Astrocyte of the hippocampus (primary cell): ENCODE measurements at regions not wholly inside any gene's neighbourhood (a gene's known extent, or its start where the extent isn't known, plus 50 kb on each side); places are given as distances from the start of the nearest gene placed in this dataset.
"Not testable (repeated sequence)": the region's sequence is repeated elsewhere in the genome, so short reads cannot be mapped to it uniquely, and the experiment has no call there.

Source experiments
- DNase-seq: peaks from one replicate; pipeline ENCODE4 v3.0.0; 2011; ENCODE audit warnings: low read depth, low spot score

DNA sequence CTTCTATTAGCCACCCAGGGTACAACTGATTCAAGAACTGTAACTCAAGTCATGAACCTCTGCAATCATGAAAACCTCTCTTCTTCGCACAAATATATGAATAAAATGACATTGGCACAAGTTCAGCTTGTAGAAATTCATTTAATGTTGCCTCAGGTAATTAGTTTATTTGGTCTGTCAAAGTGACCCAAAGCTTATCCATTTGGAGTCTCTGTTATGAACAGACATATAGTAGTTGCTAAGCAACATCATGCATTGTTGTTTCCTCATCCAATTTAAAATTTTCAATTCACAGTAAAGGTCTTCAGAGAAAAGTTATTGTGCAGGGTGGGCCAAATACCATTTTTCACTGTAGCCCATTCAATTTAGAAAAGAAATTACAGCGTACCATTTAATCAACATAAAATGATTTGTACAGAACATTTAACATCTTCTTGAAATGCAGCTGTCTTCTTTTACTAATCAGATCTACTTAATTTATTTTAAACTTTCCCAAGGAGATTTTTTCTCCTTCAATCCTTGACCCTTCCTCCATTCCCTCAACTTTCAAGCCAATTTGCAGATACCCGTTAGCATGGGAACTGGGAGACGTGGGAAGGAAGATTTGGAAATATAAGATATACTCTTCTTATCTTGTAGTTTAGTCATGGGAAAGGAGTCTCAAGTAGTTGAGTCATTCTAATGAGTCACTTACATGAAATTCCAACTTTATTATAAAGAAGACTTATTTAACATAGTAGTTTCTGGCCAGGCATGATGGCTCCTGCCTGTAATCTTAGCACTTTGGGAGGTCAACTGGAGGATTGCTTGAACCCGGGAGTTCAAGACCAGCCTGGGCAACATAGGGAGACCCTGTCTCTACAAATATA lies 231.3 kb downstream of the ATPSCKMT start:
- DNase-seq: peak; percentile 65

DNA sequence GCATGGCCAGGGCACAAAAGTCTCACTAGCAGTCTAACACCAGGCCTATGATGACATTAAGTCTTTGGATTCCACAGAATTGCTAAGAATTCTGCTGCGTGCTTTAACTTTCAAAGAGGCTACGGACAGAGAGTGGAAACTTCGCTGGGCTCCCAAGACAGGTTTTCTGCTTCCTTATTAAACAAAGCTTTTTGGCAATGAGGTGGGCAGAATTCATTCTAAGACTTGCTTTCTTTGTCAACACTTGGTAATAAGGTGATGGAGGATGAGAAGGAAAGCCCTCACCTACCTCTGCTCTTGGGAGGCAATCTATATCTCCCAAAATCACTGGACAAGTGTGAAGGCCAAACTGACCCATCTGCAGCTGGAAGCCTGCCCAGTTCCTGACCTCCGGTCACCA lies 231.9 kb downstream of the ATPSCKMT start:
- DNase-seq: no peak

DNA sequence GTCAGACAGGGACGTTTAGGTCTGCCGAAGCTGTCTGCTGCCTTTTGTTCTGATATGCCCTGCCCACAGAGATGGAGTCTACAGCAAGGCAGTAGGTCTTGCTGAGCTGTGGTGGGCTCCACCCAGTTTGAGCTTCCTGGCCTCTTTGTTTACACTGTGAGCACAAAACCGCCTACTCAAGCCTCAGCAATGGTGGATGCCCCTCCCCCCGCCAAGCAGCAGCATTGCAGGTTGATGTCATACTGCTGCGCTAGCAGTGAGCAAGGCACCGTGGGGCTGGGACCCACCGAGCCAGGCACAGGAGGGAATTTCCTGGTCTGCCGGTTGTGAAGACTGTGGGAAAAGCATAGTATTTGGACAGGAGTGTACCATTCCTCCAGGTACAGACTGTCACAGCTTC lies 233.1 kb downstream of the ATPSCKMT start:
- DNase-seq: peak; percentile 17

DNA sequence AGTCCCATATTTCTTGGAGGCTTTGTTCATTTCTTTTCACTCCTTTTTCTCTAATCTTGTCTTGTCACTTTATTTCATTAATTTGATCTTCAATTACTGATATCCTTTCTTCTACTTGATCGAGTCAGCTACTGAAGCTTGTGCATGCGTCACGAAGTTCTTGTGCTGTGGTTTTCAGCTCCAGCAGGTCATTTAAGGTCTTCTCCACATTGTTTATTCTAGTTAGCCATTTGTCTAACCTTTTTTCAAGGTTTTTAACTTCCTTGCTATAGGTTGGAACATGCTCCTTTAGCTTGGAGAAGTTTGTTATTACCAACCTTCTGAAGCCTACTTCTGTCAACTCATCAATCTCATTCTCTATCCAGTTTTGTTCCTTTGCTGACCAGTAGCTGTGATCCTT lies 234.0 kb downstream of the ATPSCKMT start:
- DNase-seq: not testable (repeated sequence)

DNA sequence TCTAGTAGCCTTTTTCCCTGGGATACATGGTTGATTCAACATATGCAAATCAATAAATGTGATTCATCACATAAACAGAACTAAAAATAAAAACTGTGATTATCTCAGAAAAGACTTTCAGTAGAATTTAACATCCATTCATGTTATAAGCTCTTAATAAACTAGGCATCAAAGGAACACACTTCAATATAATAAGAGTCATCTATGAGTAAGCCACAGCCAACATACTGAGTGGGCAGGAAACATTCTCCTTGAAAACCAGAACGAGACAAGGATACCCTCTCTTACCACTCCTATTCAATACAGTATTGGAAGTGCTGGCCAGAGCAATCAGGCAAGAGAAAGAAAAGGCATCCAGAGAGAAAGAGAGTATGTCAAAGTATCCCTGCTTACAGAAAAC lies 239.9 kb downstream of the ATPSCKMT start:
- DNase-seq: no peak

DNA sequence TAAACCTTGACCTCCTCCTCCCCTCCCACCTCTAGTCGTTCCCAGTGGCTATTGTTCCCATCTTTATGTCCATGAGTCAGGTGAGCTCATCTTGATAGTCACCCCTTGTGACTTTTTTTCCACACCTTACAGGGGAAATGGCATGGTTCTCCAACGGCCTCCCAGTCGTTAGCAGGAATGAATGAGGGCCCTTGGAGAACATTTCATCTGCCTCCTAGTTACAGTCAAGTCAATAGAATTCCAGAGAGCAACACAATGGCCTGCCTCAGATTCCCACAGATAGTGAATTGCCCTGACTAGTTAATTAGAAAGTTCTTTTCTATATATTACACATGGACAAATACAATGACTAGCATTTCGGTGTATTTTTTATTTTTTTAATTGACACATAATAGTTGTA lies 262.6 kb downstream of the ATPSCKMT start:
- DNase-seq: no peak

DNA sequence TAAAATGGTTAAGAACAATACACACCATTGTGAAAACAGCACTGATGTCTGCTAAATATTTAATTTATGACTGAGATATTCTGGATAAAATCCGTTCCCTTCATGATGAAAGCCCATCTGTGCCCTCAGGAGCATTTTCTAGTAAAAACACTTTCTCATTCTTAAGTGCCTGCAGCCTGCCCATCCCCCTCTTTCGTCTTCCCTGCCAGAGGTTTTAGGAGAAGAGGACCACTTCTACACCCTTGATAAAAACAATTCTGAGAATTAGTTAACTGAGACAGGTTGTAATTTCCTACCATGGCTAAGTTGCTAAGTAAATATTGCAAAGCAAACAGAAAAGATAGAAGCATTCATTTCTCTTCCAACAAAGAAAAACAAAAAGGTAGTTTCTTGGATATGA lies 272.6 kb downstream of the ATPSCKMT start:
- DNase-seq: no peak

DNA sequence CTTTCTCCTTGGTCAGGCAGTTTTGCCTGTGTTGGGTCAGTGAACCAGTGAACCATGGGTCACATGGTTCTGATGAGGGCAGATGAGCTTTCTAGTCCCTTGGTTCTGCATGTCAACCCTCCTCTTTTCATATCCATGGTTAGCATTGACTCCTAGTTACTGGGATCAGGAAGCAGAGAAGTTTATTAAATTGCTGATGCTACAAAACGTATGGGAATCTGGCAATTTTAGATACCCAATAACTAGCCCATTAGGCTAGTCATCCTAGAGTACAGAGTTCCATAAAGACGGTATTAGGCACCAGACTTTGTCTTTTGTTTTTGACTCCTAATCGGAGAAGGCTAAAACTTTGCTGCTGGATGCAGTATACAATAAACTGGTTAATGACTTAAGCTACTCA lies 273.1 kb downstream of the ATPSCKMT start:
- DNase-seq: no peak

DNA sequence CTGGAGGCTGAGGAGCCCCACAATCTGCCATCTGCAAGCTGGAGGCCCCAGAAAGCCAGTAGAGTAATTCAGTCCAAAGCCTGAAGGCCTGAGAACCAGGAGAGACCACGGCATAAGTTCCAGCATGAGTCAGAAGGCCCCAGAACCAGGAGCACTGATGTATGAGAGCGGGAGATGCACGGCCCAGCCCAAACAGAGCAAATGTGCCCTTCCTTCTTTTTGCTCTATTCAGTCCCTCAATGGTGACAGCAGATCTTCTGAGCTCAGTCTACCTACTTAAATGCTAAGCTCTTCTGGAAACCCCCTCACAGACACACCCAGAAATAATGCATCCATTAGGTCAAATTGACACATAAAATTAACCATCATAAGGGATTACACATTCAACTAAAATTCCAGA lies 277.6 kb downstream of the ATPSCKMT start:
- no peak for DNase-seq

DNA sequence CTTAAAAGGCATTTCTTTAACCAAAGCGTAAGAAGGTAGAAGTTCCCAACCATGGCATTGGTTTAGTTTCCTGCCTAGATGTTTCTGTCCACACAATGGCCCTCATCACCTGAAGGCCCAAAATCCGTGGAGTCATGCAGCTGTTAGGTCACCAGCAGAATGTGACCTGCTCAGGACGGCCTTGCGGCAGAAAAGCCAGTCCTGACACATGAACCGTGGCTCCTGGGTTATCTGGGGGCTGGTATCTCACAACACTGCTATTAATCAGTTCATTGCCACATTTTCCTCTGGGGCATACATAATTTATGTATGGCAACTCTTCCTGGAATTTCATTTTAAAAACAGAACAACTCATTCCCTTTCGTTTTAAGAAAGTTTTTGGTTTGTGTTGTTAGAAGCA lies 278.4 kb downstream of the ATPSCKMT start:
- DNase-seq: no peak

DNA sequence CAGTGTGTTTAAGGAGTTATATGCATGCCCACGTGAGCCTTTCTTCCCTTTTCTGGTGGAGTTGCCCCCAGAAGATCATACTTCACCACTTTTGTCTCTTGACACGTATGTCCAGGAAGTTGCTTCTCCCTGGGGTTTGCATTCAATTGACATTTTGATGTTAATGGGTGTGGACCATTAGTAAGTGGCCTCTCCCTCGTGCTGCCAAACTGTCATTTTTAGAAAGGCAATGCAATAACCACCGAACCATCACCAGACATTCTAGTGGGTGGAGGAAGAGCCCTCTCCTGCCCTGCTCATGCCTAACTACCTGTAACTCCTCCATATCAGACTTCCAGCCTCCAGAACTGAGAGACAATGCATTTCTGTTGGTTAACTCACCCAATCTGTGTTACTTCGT lies 290.8 kb downstream of the ATPSCKMT start:
- no peak for DNase-seq

DNA sequence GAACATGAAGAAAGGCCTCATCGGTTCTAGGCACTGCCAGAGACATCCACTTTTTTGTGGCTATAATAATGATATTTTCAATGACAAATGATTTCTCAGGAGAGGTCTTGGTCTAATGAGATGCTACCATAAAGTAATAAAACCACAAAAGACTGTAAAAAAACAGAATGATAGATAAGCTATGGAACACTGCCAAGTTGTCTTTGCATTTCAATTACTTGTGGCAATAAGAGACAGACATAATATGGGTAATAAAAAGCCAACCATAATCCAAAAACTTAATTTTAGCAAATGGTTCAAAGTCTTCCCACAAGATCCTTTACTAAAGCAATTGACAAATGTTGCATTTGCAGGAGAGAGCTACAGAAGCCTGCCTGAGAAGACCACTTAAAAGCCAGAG lies 292.5 kb downstream of the ATPSCKMT start:
- DNase-seq: no peak

DNA sequence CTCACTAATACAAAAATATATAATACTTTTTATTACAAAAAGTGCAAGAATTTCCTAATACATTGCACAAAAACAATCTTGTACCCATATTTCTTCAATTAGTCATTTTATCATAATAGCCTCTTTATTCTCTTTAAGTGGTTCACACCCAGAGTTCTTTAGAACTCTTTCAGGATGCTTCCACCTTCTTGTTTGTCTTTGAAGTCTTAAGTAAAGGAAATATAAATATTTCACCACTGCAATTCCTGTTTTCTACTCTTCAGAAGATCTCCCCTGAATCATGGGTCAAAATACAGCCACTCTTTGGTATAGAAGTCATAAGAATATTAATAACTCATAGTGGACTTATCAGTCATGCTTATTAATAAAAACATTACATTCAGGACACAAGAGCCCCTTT lies 293.0 kb downstream of the ATPSCKMT start:
- no peak for DNase-seq

DNA sequence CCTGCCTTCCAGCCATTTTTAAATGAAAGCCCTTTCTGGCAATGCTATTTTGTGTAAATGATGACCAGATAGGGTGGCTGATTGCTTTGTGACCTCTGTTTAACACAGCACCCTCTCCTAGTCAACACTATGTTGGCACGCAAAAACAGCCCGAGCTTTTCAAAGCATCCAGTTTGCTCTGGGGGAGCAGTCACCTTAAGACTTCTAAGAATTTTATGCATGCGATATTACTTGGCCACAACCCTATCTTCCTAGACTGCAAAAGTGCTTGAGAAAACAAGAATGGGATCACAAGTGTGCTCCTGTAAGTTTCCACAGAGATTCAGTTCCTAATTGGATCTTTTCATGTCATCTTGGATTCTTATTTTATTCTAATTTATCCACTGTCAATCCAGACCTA lies 294.1 kb downstream of the ATPSCKMT start:
- no peak for DNase-seq

DNA sequence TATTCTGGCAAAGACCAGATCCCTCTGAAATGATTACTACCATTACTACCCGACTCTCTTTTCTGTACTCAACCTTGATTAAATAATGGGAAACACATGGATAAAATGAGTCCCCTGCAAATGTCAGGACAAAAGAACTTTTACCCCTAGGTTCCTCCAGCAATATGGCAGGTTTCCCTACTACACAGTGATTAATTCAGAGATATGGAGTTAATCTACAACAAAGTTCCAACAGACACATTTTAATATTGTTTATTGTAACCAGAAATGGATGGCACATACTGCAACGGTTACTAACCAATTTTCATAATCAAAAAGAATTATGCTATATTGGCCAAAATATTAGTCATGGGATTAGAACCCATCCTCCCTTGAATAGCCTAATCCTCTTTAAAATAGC lies 294.8 kb downstream of the ATPSCKMT start:
- no peak for DNase-seq

DNA sequence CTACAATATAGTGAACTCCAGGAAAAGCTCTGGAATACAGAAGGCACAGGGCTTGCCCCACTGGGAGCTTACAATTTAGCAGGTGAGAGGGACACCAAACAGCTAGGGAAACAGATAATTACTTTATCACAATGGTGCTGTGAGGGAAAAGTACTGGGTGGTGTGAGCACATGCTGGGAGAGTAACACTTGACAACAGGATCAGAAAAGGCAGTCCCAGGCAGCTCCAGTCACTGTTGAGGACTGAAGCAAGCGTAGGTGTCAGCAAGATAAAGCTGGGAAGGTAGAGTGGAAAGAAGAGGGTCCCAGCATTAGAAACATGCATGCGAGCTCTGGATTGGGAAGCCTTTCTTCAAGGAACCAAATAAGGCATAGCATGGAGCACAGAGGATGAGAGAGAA lies 296.0 kb downstream of the ATPSCKMT start:
- DNase-seq: no peak

DNA sequence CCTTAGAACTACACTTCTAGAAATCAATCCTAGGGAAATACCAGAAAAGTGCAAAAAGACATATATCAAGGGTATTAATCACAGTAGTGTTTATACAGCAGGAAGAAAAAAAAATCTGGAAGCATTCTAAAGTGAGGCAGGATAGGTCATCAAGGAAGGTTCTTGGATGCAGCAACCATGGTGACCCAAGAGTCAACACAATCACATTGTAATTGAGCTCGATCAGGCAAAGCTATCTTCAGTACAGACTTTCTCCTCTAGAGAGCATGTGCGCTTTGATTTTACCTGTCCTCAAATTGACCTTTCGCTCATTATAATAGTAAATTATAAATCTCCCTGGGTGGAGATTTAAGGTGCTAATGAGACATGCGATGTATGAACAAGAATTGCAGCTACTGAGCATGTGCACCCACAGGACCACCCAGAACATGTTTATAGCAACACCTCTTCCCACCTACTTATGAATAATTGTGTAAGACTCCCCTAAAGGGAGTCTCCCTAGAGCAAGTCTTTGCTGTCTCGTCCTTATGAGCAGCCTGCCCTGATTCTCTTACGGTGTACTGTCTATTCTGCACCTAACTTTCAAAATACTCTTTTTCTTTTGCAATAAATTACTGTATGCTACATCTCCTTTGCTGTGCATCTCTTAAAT lies 297.7 kb downstream of the ATPSCKMT start:
- DNase-seq: no peak

DNA sequence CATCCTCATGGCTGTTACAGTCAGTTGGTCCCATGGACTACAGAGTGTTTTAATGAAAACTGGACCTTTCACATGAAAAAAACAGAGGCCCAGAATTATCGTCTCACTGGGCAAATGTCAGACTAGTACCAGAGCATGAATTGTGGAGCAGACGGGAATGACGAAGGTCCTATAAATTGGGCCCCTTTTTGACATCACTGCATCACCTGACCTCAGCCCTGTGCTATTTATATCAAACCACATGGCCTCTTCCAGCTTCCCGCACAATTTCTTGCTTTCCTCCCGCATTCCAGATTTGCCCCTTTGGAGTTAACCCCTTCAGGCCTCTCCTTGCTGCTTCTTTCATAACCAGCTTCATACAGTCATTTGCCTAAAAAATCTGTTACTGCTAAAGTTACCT lies 301.7 kb downstream of the ATPSCKMT start:
- DNase-seq: no peak

DNA sequence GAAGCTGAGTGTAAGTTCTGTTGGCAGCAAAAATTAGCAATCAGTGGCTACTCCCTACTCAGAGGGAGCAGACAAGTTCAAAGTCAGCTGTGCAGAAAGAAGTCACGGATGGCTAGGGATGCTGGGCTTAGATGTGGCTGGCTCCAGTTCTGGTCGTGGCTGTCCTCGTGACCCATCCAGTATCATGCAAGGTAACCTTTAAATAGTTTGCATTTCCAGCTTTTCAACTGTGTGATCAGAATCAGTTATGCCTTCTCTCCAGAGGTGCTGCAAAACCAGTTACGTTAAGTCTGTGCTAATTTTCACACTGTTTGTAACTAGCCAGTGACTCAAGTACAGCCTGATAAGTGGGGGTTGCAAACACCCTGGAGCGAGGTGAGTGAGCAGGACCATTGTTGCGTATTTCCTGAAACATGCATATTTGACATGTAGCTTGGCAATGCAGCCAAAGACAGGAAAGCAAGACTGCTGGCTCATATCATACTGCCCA lies 302.4 kb downstream of the ATPSCKMT start:
- DNase-seq: peak; percentile 52

DNA sequence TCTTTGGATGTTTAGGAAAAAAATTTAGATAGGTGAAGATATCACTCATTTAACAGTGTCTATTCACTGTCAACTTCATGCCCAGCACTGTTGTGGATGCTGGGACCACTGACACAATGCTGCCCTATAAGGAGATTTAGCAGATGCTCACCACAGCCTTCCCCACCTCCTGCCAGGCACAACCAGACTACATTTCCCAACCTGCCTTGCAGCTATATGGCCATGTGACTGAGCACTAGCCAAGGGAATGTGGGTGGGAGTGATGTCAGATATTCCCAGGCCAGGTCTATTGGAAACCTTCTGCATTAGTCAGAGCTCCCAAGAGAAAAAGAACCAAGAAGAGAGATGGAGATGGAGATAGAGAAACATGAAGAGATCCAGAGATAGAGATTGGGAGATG lies 302.6 kb upstream of the TAS2R1 start:
- peak; percentile 53 for DNase-seq

DNA sequence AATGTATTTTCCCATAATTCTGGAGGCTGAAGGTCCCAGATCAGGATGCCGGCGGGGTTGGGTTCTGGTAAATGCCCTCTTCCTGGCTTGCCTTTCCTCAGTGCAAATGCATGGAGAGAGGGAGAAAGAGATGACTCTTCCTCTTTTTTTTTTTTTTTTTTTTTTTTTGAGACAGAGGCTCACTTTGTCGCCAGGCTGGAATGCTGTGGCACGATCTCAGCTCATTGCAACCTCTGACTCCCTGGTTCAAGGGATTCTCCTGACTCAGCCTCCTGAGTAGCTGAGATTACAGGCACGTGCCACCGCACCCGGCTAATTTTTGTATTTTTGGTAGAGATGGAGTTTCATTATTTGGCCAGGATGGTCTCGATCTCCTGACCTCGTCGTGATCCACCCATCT lies 300.0 kb upstream of the TAS2R1 start:
- DNase-seq: no peak

DNA sequence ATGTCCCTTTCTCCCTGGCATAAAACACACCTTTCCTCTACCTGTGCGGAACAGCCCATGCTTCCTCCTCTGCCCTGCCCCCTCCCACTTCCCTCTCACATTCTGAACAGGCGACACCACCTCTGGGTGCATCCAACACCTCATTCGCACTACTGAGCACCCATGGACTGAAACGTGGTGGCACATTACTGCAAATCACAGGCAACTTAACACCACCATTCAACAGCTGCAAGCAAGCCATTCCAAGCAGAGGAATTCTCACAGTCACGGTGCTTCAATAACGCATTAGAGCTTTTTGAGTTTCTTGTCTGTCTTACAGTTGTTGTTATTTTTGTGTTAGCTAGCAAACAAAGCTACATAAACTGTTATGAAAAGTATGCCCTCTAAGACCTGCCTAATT lies 298.2 kb upstream of the TAS2R1 start:
- no peak for DNase-seq

DNA sequence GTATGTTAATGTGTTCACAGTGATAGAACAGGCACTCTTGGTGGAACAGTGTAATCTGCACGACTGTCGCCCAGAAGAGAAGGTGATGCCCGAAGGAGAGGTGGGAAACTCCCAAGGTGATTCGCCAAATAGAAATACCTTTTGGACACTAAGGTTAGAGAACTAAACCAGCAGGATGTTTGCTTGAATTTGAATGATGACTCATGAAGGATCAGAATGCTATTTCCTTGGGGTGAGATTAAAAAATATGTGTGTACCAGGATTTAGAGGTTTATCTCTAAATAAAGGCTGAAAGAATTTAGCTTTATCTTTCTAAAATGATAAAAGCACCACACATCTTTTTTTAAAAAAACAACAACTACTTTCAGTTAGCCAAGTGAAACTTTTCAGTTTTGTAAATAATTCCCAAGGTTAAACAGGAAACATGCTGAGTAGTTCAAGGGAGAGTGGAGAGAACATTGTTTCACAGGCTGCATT lies 297.4 kb upstream of the TAS2R1 start:
- DNase-seq: peak; percentile 49
